ENCODE measurements at regions not wholly inside any gene's neighbourhood (a gene's known extent, or its start where the extent isn't known, plus 50 kb on each side); places are given as distances from the start of the nearest gene placed in this dataset.

DNA sequence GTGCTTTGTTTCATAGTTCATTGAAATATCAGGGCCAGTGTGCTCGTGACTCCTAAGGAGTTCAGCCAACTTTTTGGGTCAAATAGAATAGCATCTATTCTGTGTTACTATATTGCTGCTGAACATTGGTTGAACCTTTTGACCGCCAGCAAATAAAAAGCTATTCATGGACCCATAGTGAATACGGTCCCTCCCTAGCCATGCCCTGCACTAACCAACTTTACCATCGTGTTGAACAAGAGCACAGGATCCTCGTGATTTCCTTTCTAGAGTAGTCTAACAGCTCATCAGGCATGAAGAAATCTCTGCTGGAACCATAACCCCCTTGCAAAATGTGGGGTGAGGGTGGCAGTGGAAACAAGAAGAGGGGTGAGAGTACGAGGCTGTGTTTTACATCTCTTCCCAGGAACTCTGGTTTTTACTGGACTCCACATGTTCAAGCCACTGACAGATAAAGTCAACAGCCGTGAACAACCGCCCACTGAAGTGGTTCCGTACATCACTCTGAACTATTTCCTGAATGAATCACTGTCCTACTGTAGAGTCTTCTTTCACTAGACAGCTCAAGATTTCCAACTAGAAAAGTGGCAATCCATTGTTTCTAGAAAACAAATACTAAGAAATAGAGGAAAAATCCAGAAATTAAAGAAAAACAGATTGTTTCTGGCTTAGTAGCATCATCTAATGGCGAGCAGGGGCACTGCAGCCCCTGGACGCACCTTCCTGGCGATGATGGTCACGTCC is 70.1 kb upstream of the SPATA31E1 start:
- DNase-seq (ENCODE audit: low spot score) = no peak
- peak; percentile 51; the same call in 2 of the 3 replicates for ATAC-seq (ENCODE audit: low read depth)
- TF ChIP-seq CTCF (IDR thresholded peaks at IDR 0.05; ENCODE audit: poor library complexity, severe bottlenecking) = peak; percentile 90
- Histone ChIP-seq H3K27me3 (ENCODE audit: insufficient read depth, poor library complexity, severe bottlenecking) (no peaks in the 10 kb centered on the region), H3K36me3 (ENCODE audit: low read depth) (no peaks in the 10 kb centered on the region), H3K27ac (ENCODE audit: poor library complexity, severe bottlenecking) (no peak overlapping the region), H3K4me3 (ENCODE audit: severe bottlenecking) (no peak overlapping the region), H3K9me3 (ENCODE audit: severe bottlenecking) (no peaks in the 10 kb centered on the region), H3K4me1 (ENCODE audit: insufficient read depth, poor library complexity, severe bottlenecking) (peaks cover 4% of the 10 kb centered on the region)

DNA sequence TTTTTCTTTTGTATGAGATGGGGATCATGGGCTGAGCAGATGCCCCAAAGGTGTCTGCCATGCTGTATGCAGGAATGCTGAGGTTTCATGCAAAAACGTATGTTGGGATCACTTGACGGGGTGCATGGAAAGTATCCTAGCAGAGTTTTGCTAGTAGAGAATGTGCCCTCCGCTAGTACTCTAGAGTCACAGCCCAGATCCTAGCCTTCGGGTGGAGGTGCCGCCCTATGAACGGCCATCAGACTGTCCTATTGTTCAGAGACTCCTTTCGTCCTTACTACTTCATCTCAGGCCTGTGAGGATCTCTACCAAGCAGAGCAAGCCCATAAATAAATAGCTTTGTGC is 69.6 kb upstream of the SPATA31E1 start:
- no peak for ATAC-seq (ENCODE audit: low read depth)
- Histone ChIP-seq H3K4me1 (ENCODE audit: insufficient read depth, poor library complexity, severe bottlenecking) (peaks cover 4% of the 10 kb centered on the region), H3K27me3 (ENCODE audit: insufficient read depth, poor library complexity, severe bottlenecking) (no peaks in the 10 kb centered on the region), H3K9me3 (ENCODE audit: severe bottlenecking) (no peaks in the 10 kb centered on the region), H3K27ac (ENCODE audit: poor library complexity, severe bottlenecking) (no peak overlapping the region), H3K36me3 (ENCODE audit: low read depth) (no peaks in the 10 kb centered on the region), H3K4me3 (ENCODE audit: severe bottlenecking) (no peak overlapping the region)
- peak; percentile 57 for TF ChIP-seq CTCF (IDR thresholded peaks at IDR 0.05; ENCODE audit: poor library complexity, severe bottlenecking)
- no peak for DNase-seq (ENCODE audit: low spot score)

DNA sequence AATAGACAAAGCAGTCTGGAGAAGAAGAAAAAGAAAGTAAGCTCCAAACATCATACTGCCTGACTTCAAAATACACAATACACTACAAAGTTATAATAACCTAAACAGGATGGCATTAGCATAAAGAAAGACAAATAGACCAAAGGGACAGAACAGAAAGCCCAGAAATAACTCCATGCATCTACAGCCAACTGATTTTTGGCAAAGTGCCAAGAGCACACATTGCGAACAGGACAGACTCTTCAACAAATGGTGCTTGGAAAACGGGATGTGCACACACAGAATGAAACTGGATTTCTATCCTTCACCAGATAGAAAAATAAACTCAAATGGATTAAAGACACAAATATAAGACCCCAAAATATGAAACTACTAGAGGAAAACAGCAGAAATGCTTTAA is 66.6 kb upstream of the SPATA31E1 start:
- ATAC-seq (ENCODE audit: low read depth) (no peak), DNase-seq (ENCODE audit: low spot score) (no peak)
- H3K36me3 ChIP-seq (ENCODE audit: low read depth) = no peaks in the 10 kb centered on the region
- H3K4me3 ChIP-seq (ENCODE audit: severe bottlenecking) = no peak overlapping the region
- no peaks in the 10 kb centered on the region for H3K27me3 ChIP-seq (ENCODE audit: insufficient read depth, poor library complexity, severe bottlenecking)
- peaks cover 4% of the 10 kb centered on the region for H3K4me1 ChIP-seq (ENCODE audit: insufficient read depth, poor library complexity, severe bottlenecking)
- no peak overlapping the region for H3K27ac ChIP-seq (ENCODE audit: poor library complexity, severe bottlenecking)
- no peak for TF ChIP-seq CTCF (IDR thresholded peaks at IDR 0.05; ENCODE audit: poor library complexity, severe bottlenecking)
- H3K9me3 ChIP-seq (ENCODE audit: severe bottlenecking) = no peaks in the 10 kb centered on the region

- DNase-seq (ENCODE audit: low spot score) = no peak
- no peak for TF ChIP-seq CTCF (IDR thresholded peaks at IDR 0.05; ENCODE audit: poor library complexity, severe bottlenecking)
- H3K27me3 ChIP-seq (ENCODE audit: insufficient read depth, poor library complexity, severe bottlenecking) = no peaks in the 10 kb centered on the region
- no peaks in the 10 kb centered on the region for H3K36me3 ChIP-seq (ENCODE audit: low read depth)
- H3K4me1 ChIP-seq (ENCODE audit: insufficient read depth, poor library complexity, severe bottlenecking) = no peaks in the 10 kb centered on the region
- no peak overlapping the region for H3K4me3 ChIP-seq (ENCODE audit: severe bottlenecking)
- no peak overlapping the region for H3K27ac ChIP-seq (ENCODE audit: poor library complexity, severe bottlenecking)
- no peak for ATAC-seq (ENCODE audit: low read depth)
- H3K9me3 ChIP-seq (ENCODE audit: severe bottlenecking) = no peaks in the 10 kb centered on the region
These were observed 64.4 kb upstream of the SPATA31E1 start for GRCh38 chr9:87818308-87818707.

DNA sequence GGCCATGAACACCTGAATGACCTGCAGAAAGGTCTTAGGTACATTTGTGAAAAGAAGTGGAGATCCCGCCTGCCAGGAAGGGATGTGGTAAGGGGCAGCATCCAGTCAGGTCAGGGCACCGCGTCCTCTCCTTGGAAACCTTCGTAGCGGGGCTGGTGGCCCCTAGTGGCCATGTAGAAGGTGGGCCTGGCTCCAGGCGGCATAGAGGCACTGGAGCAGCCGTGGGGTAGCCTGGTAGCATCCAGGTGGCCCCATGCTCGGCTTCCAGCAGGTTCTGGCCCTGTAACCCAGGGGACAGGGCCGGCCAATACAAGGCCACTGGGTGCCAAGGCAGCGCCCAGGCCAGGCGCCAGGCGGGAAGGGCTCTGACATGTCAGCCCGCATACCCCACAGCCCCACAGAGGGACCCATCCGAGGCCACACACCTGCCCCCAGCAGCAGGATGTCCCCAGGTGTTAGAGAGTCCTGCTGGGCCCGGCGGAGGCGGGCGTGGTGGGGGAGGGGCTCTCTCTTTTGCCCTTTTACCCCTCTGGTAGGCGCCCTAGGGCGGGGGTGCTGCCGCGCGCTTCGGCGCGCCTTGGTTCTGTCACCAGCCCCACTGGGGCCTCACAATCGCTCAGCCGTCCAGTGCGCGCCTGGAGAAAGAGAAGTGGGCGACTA is 58.3 kb upstream of the SPATA31E1 start:
- no peaks in the 10 kb centered on the region for H3K4me1 ChIP-seq (ENCODE audit: insufficient read depth, poor library complexity, severe bottlenecking)
- no peak overlapping the region for H3K27ac ChIP-seq (ENCODE audit: poor library complexity, severe bottlenecking)
- ATAC-seq (ENCODE audit: low read depth) (no peak), DNase-seq (ENCODE audit: low spot score) (no peak)
- no peak overlapping the region for H3K4me3 ChIP-seq (ENCODE audit: severe bottlenecking)
- no peaks in the 10 kb centered on the region for H3K36me3 ChIP-seq (ENCODE audit: low read depth)
- no peaks in the 10 kb centered on the region for H3K27me3 ChIP-seq (ENCODE audit: insufficient read depth, poor library complexity, severe bottlenecking)
- no peak for TF ChIP-seq CTCF (IDR thresholded peaks at IDR 0.05; ENCODE audit: poor library complexity, severe bottlenecking)
- H3K9me3 ChIP-seq (ENCODE audit: severe bottlenecking) = no peaks in the 10 kb centered on the region

Data from RWPE2 (cell line).